Embryonic facial prominence (tissue), 1 donor: ENCODE measurements at regions not wholly inside any gene's neighbourhood (a gene's known extent, or its start where the extent isn't known, plus 50 kb on each side); places are given as distances from the start of the nearest gene placed in this dataset.
"Not testable (repeated sequence)": the region's sequence is repeated elsewhere in the genome, so short reads cannot be mapped to it uniquely, and the experiment has no call there.

Experiments
- DNase-seq: peaks from one replicate; pipeline ENCODE4 v3.0.0-alpha.2; 2016; ENCODE audit errors: extremely low spot score

GRCh38 chr12:11978726-11979384 is 91.9 kb upstream of the BCL2L14 start:
- DNase-seq, result no peak

- DNase-seq, result no peak
Measured at GRCh38 chr12:11980115-11980514, 90.6 kb upstream of the BCL2L14 start.

DNA sequence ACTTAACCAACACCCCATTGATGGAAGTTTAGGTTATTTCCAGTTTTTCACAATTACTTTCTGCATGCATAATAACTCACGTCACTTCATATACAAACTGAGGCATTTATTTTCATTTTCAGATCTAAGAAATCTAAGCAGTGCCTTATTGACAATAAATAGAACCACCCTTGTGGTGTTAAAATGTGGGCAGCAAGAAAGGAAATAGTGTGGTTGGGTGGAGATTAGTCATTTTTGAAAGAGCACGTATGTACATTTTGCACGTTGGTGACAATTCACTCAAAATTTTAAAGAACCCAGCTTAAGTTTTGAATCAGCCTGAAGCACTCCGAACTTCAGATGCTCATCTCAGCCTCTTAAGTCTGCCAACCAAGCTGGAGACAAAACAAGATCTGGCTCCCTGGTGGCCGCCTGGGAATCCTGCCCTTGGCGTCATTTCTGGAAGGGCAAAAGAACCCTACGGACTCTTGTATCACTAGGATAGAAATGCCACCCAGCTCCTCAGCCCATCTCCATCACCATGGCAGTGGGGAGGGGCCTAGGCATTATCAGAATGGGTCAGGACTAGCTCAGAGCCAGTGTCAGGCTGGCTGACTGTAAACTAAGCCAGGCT is 89.5 kb upstream of the BCL2L14 start:
- DNase-seq, result no peak

- no peak for DNase-seq
Measured at GRCh38 chr12:11984417-11984816, 86.3 kb upstream of the BCL2L14 start.

- DNase-seq, result no peak
Measured at GRCh38 chr12:11986165-11986564, 84.6 kb upstream of the BCL2L14 start.

DNA sequence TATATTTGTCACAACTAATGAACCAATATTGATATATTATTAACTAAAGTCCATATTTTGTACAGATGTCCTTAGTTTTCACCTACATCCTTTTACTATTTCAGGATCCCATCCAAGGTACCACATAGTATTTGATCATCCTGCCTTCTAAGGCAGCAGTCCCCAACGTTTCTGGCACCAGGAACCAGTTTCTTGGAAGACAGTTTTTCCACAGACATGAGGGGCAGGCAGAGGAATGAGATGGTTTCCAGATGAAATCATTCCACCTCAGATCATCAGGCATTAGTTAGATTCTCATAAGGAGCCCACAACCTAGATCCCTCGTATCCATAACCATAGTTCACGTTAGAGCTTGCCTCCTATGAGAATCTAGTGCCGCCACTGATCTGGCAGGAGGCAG is 82.8 kb upstream of the BCL2L14 start:
- no peak for DNase-seq

- no peak for DNase-seq
Measured at GRCh38 chr12:11991604-11992003, 79.1 kb upstream of the BCL2L14 start.

- DNase-seq, result no peak
Measured at GRCh38 chr12:11992515-11992914, 78.2 kb upstream of the BCL2L14 start.

- DNase-seq, result not testable (repeated sequence)
Measured at GRCh38 chr12:11998307-11998943, 72.3 kb upstream of the BCL2L14 start.

- DNase-seq, result no peak
Measured at GRCh38 chr12:11998944-11999315, 71.8 kb upstream of the BCL2L14 start.

DNA sequence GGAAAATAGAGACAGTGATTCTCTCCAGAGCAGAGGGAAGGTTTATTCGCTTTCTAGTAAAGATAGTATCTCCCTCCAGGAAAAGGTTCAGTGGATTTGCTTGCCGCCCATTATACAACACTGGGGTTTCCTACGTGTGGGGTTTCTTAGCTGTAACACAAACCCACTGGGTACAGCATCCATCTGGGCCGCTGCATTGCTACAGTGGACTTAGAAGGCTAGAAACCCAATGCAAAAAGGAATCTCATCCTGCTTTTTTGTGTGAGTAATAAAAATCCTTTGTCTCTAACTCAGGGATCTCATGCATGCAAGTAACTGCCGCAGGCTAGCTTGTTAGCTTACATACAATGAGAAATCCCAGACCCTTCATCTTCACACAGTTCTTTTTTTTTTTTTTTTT is 67.1 kb upstream of the BCL2L14 start:
- no peak for DNase-seq

- DNase-seq, result no peak
Measured at GRCh38 chr12:12004524-12004923, 66.2 kb upstream of the BCL2L14 start.

GRCh38 chr12:12007001-12007712 is 63.6 kb upstream of the BCL2L14 start:
- no peak for DNase-seq

DNA sequence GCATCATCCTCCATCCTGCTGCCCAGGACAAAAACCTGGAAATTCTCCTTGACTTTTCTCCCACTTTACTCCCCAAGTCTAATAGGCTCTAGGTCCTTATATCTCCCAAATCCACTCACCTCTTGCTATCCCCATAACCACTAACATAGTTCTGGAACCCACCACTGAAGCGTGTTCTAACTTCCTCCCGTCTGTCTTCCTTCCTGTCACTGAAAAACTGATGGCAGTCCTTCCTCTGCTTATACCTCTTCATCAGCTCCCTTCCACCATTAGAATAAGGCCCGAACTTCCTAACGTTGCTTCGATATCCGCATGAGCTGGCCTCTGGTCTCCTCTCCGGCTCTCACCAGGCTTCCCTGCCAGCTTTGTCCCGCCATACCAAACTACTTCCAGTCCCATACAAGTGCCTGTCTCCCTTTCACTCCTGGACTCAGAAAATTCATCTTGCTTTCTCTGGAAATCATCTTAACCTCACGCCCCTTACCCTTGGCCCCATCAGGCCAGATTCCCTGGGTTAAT is 63.0 kb upstream of the BCL2L14 start:
- DNase-seq, result no peak

DNA sequence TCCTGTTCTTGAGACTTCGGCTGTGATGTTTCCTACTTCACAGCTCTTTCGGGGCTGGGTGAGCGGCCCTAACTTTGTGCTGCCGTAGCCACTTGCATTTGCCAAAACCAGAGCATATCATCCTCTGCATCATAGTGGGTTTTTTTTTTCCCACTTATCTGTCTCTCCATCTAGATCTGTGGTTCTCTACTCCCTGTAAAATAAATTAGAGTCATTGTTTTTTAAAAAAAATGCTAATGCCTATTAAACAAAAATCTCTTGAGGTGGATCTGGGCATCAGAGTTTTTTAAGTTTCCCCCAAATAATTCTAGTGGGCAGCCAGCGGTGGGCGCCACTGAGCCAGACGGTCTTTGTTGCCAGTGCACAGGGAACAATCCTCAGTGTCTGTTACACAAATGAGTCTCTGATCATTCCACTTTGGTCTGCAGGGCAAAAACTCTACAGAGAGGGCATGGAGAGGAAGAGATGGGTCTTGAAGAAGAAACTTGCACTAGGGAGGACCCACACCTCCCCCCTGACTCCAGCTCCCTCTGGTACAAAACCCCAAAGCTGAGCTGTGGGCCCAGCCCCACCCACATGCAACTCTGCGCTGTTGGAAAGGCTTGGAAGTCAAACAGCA is 62.4 kb upstream of the BCL2L14 start:
- no peak for DNase-seq

- DNase-seq, result no peak
Measured at GRCh38 chr12:12008931-12009611, 61.7 kb upstream of the BCL2L14 start.

DNA sequence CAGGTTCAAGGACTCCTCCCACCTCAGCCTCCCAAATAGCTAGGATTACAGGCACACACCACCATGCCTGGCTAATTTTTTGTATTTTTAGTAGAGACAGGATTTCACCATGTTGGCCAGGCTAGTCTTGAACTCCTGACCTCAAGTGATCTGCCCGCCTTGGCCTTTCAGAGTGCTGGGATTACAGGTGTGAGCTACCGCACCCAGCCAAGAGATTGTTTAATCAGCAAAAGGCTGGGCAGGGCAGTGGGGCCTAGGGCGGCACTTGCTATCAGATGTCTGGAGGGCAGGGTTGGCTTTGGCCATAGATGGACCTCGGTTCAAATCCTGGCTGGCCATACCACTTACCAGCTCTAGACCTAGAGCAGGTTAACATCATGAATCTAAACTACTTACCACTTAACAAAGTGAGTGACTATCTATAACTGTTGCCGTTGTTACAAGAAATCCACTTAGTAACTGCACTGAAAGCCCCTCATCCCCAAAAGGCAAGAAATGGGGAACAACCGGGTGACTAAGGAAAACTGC is 60.9 kb upstream of the BCL2L14 start:
- DNase-seq, result not testable (repeated sequence)

DNA sequence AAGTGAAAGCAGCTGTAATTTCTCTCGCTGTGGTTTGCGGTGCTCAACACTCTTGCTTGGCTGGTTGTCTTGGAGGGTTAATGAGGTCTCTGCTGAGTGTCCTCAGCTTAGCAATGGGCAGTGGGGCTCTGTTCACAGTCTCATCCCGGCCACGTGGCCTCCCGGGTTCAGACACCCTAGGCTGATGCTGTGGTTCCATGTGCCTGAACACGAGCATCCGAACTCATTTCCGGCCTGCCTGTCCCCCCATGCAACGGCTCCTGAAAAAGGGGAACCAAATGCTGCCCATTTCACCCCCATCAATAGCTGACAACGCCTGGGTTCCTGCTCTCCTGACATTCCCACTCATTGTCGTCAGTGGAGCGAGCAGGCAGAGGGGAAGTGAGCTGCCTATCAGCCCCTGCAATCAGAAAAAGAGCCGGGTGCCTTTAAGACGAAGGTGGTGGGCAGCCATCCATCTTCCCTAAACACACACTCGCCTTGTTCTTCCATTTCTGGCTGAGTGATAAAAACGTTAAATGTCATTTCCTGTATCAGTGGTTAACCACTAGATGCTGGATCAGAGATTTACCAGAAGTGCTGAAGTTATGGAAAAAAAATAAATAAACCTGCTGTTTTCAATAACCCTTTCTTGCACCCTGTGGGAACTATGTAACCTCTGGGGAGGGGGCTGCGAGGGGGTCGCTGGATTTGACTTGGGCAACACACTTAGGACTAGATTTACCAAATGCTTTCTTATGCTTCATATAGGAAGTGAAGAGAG is 60.3 kb upstream of the BCL2L14 start:
- peak; percentile 60 for DNase-seq

- no peak for DNase-seq
Measured at GRCh38 chr12:12011880-12012260, 58.9 kb upstream of the BCL2L14 start.

- no peak for DNase-seq
Measured at GRCh38 chr12:12015073-12015685, 55.6 kb upstream of the BCL2L14 start.
